Activated CD4-positive, alpha-beta memory T cell treated with anti-CD3 and anti-CD28 coated beads, Interleukin-2, amount 10 ng/mL, durations not matched to agents 7 days and 5 days (primary cell): ENCODE measurements at regions not wholly inside any gene's neighbourhood (a gene's known extent, or its start where the extent isn't known, plus 50 kb on each side); places are given as distances from the start of the nearest gene placed in this dataset.

Source experiments
- CTCF ChIA-PET: fragments of 350-600 bp; sonication (Branson Sonifier 250); formaldehyde crosslinking; loops from one replicate; lab custom pipeline; 2021; ENCODE audit warnings: antibody characterized with exemption, inconsistent platforms; lab: Charles Lee
- POLR2A ChIA-PET: fragments of 350-600 bp; sonication (Branson Sonifier 250); formaldehyde crosslinking; loops from one replicate; lab custom pipeline; 2021; ENCODE audit warnings: antibody characterized with exemption; lab: Charles Lee
- DNase-seq: peaks from one replicate; pipeline ENCODE4 v3.0.0-alpha.2; 2020
- H3K27ac Mint-ChIP-seq: one replicate; pipeline ENCODE4 v1.8.0; 2021; ENCODE audit warnings: mild to moderate bottlenecking, mixed read lengths
- H3K27me3 Mint-ChIP-seq: one replicate; pipeline ENCODE4 v1.8.0; 2021; ENCODE audit warnings: mixed read lengths
- H3K36me3 Mint-ChIP-seq: one replicate; pipeline ENCODE4 v1.8.0; 2021; ENCODE audit warnings: low read depth, mixed read lengths
- H3K4me1 Mint-ChIP-seq: one replicate; pipeline ENCODE4 v1.8.0; 2021; ENCODE audit warnings: mixed read lengths
- H3K4me3 Mint-ChIP-seq: one replicate; pipeline ENCODE4 v1.8.0; 2021; ENCODE audit warnings: mild to moderate bottlenecking, mixed read lengths
- H3K9me3 Mint-ChIP-seq: one replicate; pipeline ENCODE4 v1.8.0; 2021; ENCODE audit warnings: mixed read lengths

GRCh38 chr2:234211797-234212196 is 161.3 kb downstream of the SPP2 start:
- no peak overlapping the region for H3K27ac Mint-ChIP-seq
- H3K4me3 Mint-ChIP-seq = no peak overlapping the region
- no peaks in the 10 kb centered on the region for H3K27me3 Mint-ChIP-seq
- H3K36me3 Mint-ChIP-seq = no peaks in the 10 kb centered on the region
- H3K4me1 Mint-ChIP-seq = peaks cover 7% of the 10 kb centered on the region
- CTCF ChIA-PET = interaction anchor here (1.0 kb wide), 1 partner anchor 31 kb away, joined by 3 read pairs; no protein-coding TSS in a partner anchor
- POLR2A ChIA-PET = no interaction called here
- no peak for DNase-seq
- peaks cover 2% of the 10 kb centered on the region for H3K9me3 Mint-ChIP-seq

GRCh38 chr2:234206738-234207137 is 156.2 kb downstream of the SPP2 start:
- ChIA-PET CTCF (no interaction called here), POLR2A (no interaction called here)
- DNase-seq = no peak
- Mint-ChIP-seq H3K9me3 (peaks cover 22% of the 10 kb centered on the region), H3K36me3 (peaks cover 7% of the 10 kb centered on the region), H3K4me3 (no peak overlapping the region), H3K4me1 (no peaks in the 10 kb centered on the region), H3K27ac (no peak overlapping the region), H3K27me3 (no peaks in the 10 kb centered on the region)

GRCh38 chr2:234204480-234204879 is 154.0 kb downstream of the SPP2 start:
- H3K36me3 Mint-ChIP-seq = peaks cover 7% of the 10 kb centered on the region
- no peak overlapping the region for H3K4me3 Mint-ChIP-seq
- no peak for DNase-seq
- H3K27me3 Mint-ChIP-seq = no peaks in the 10 kb centered on the region
- peaks cover 25% of the 10 kb centered on the region for H3K9me3 Mint-ChIP-seq
- POLR2A ChIA-PET = no interaction called here
- H3K4me1 Mint-ChIP-seq = no peaks in the 10 kb centered on the region
- no peak overlapping the region for H3K27ac Mint-ChIP-seq
- CTCF ChIA-PET = no interaction called here

GRCh38 chr2:234203135-234203984 is 152.9 kb downstream of the SPP2 start:
- no peaks in the 10 kb centered on the region for H3K4me1 Mint-ChIP-seq
- no peak for DNase-seq
- ChIA-PET CTCF (interaction anchor here (0.5 kb wide), 1 partner anchor 29 kb away, joined by 3 read pairs; no protein-coding TSS in a partner anchor), POLR2A (no interaction called here)
- H3K36me3 Mint-ChIP-seq = peaks cover 7% of the 10 kb centered on the region
- H3K4me3 Mint-ChIP-seq = no peak overlapping the region
- peaks cover 25% of the 10 kb centered on the region for H3K9me3 Mint-ChIP-seq
- peaks cover 1% of the 10 kb centered on the region for H3K27me3 Mint-ChIP-seq
- no peak overlapping the region for H3K27ac Mint-ChIP-seq

- CTCF ChIA-PET = no interaction called here
- no peak overlapping the region for H3K4me3 Mint-ChIP-seq
- POLR2A ChIA-PET = no interaction called here
- no peak overlapping the region for H3K27ac Mint-ChIP-seq
- DNase-seq = no peak
- peaks cover 7% of the 10 kb centered on the region for H3K36me3 Mint-ChIP-seq
- H3K27me3 Mint-ChIP-seq = peaks cover 4% of the 10 kb centered on the region
- no peaks in the 10 kb centered on the region for H3K4me1 Mint-ChIP-seq
- H3K9me3 Mint-ChIP-seq = peaks cover 23% of the 10 kb centered on the region
Observed at GRCh38 chr2:234202601-234203000, 152.1 kb downstream of the SPP2 start.

GRCh38 chr2:234199996-234200395 is 149.5 kb downstream of the SPP2 start:
- DNase-seq = no peak
- no peak overlapping the region for H3K4me3 Mint-ChIP-seq
- peaks cover 7% of the 10 kb centered on the region for H3K36me3 Mint-ChIP-seq
- no peak overlapping the region for H3K27ac Mint-ChIP-seq
- no peaks in the 10 kb centered on the region for H3K4me1 Mint-ChIP-seq
- ChIA-PET CTCF (no interaction called here), POLR2A (no interaction called here)
- H3K9me3 Mint-ChIP-seq = peaks cover 21% of the 10 kb centered on the region
- peaks cover 16% of the 10 kb centered on the region for H3K27me3 Mint-ChIP-seq

GRCh38 chr2:234198976-234199375 is 148.5 kb downstream of the SPP2 start:
- no peak overlapping the region for H3K4me3 Mint-ChIP-seq
- H3K4me1 Mint-ChIP-seq = no peaks in the 10 kb centered on the region
- H3K27ac Mint-ChIP-seq = no peak overlapping the region
- ChIA-PET CTCF (no interaction called here), POLR2A (no interaction called here)
- H3K9me3 Mint-ChIP-seq = peaks cover 20% of the 10 kb centered on the region
- H3K36me3 Mint-ChIP-seq = peaks cover 7% of the 10 kb centered on the region
- DNase-seq = no peak
- H3K27me3 Mint-ChIP-seq = peaks cover 24% of the 10 kb centered on the region

- ChIA-PET CTCF (no interaction called here), POLR2A (no interaction called here)
- H3K4me1 Mint-ChIP-seq = no peaks in the 10 kb centered on the region
- H3K27me3 Mint-ChIP-seq = peaks cover 32% of the 10 kb centered on the region
- H3K4me3 Mint-ChIP-seq = no peak overlapping the region
- no peak for DNase-seq
- no peak overlapping the region for H3K27ac Mint-ChIP-seq
- H3K9me3 Mint-ChIP-seq = peaks cover 5% of the 10 kb centered on the region
- peaks cover 3% of the 10 kb centered on the region for H3K36me3 Mint-ChIP-seq
Observed at GRCh38 chr2:234195516-234195915, 145.0 kb downstream of the SPP2 start.

- DNase-seq = no peak
- no peak overlapping the region for H3K27ac Mint-ChIP-seq
- H3K4me1 Mint-ChIP-seq = no peaks in the 10 kb centered on the region
- peaks cover 35% of the 10 kb centered on the region for H3K27me3 Mint-ChIP-seq
- H3K9me3 Mint-ChIP-seq = peaks cover 5% of the 10 kb centered on the region
- H3K36me3 Mint-ChIP-seq = peaks cover 3% of the 10 kb centered on the region
- no peak overlapping the region for H3K4me3 Mint-ChIP-seq
- ChIA-PET CTCF (no interaction called here), POLR2A (no interaction called here)
Observed at GRCh38 chr2:234193977-234194563, 143.6 kb downstream of the SPP2 start.

- Mint-ChIP-seq H3K36me3 (peaks cover 3% of the 10 kb centered on the region), H3K27me3 (peaks cover 27% of the 10 kb centered on the region), H3K4me3 (no peak overlapping the region), H3K27ac (no peak overlapping the region), H3K4me1 (no peaks in the 10 kb centered on the region), H3K9me3 (peaks cover 5% of the 10 kb centered on the region)
- CTCF ChIA-PET = no interaction called here
- POLR2A ChIA-PET = no interaction called here
- no peak for DNase-seq
Observed at GRCh38 chr2:234191819-234192407, 141.4 kb downstream of the SPP2 start.

GRCh38 chr2:234189786-234190300 is 139.3 kb downstream of the SPP2 start:
- Mint-ChIP-seq H3K27ac (no peak overlapping the region), H3K4me1 (no peaks in the 10 kb centered on the region), H3K27me3 (peaks cover 19% of the 10 kb centered on the region), H3K9me3 (peaks cover 3% of the 10 kb centered on the region), H3K36me3 (peaks cover 3% of the 10 kb centered on the region), H3K4me3 (no peak overlapping the region)
- DNase-seq = no peak
- ChIA-PET CTCF (no interaction called here), POLR2A (no interaction called here)

- CTCF ChIA-PET = no interaction called here
Observed at GRCh38 chr2:234189230-234189629, 138.7 kb downstream of the SPP2 start.

GRCh38 chr2:234187646-234188174 is 137.2 kb downstream of the SPP2 start:
- H3K4me1 Mint-ChIP-seq = no peaks in the 10 kb centered on the region
- H3K27ac Mint-ChIP-seq = no peak overlapping the region
- POLR2A ChIA-PET = interaction anchor here (1.5 kb wide), 1 partner anchor 309 kb away, joined by 3 read pairs; the partner anchor contains the start of gene ARL4C
- H3K27me3 Mint-ChIP-seq = peaks cover 20% of the 10 kb centered on the region
- no peak overlapping the region for H3K4me3 Mint-ChIP-seq
- DNase-seq = no peak
- no peaks in the 10 kb centered on the region for H3K9me3 Mint-ChIP-seq
- CTCF ChIA-PET = no interaction called here
- H3K36me3 Mint-ChIP-seq = peaks cover under 1% of the 10 kb centered on the region

More at GRCh38 chr2:234189230-234189629, 138.7 kb downstream of the SPP2 start:
- no peak overlapping the region for H3K4me3 Mint-ChIP-seq
- H3K27ac Mint-ChIP-seq = no peak overlapping the region
- H3K4me1 Mint-ChIP-seq = no peaks in the 10 kb centered on the region
- H3K36me3 Mint-ChIP-seq = peaks cover 3% of the 10 kb centered on the region
- peaks cover 3% of the 10 kb centered on the region for H3K9me3 Mint-ChIP-seq
- POLR2A ChIA-PET = no interaction called here
- peaks cover 16% of the 10 kb centered on the region for H3K27me3 Mint-ChIP-seq
- no peak for DNase-seq
